GM19023 (cell line): ENCODE measurements at regions not wholly inside any gene's neighbourhood (a gene's known extent, or its start where the extent isn't known, plus 50 kb on each side); places are given as distances from the start of the nearest gene placed in this dataset.
"Not testable (repeated sequence)": the region's sequence is repeated elsewhere in the genome, so short reads cannot be mapped to it uniquely, and the experiment has no call there.

Experiments used
- ATAC-seq: cut with Tn5 transposase; IDR thresholded peaks from one replicate; pipeline ENCODE4 v1.9.1; 2021; ENCODE audit warnings: mild to moderate bottlenecking, moderate library complexity; ENCODE audit not compliant: unreplicated experiment

DNA sequence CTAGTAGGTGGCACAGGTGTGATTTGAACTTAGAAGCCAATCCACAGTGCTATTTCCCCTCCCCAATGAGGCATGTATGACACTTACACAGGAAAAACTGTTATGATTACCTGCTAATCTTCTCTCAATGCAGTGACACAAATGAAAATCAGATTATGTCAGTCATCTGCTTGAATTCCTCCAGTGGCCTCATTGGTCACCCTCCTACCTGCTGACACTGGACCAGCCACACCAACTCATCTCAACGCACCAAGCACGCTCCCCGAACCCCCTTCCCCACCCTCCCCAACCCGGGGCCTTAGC is 82.2 kb upstream of the SEC11C start:
- ATAC-seq = no peak

- no peak for ATAC-seq
These were observed 81.7 kb upstream of the SEC11C start for GRCh38 chr18:59057969-59058368.

- no peak for ATAC-seq
These were observed 80.5 kb upstream of the SEC11C start for GRCh38 chr18:59059140-59059539.

DNA sequence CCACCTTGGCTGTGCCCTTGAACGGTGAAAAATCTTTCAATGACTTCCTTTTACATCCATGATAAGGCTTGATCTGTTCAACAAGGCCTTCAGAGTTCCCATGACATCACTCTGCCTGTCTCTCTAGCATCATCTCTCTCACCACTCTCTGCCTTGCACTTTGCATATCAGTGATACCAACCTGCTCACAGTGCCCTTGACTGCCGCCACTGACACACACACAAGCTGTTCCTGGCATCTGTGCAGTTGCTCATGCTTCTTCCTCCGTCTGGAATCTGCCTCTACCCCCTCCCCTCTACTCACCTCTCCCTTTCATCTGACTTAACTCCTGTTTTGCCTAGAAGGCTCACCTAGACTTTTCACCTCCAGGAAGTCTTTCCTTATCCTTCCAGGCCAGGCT is 79.1 kb upstream of the SEC11C start:
- no peak for ATAC-seq

DNA sequence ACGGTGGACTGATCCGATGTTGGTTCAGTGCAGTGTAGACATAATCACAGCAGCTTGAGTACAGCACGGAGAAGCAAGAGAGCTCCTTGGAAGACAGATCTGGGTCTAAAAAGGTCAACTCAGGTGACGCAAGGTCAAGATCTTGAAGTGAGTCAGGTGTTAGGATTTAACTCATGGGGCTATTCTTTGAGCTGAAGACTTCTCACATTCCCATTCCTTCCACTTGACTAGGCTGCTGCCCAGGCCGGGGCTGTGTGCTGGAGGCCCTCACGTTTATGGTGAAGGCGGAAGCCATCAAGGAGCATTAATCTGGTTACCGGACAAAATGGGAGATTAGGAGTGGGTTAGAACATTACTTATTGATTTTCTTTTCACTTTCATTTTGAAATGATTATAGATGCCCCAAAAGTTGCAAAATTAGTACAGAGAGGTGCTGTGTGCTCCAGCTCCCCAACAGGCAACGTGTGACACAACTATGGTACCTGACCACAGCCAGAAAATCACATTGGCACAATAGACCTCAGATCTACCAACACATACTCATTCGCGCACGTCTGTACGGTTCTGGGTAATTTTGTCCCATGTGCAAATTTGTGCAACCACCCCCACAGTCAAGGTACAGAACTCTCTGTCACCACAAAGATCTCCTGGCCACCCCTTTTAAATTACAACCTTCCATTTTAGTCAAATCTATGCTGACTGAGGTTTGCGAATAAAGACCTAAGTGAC is 77.6 kb upstream of the SEC11C start:
- peak; percentile 36 for ATAC-seq

DNA sequence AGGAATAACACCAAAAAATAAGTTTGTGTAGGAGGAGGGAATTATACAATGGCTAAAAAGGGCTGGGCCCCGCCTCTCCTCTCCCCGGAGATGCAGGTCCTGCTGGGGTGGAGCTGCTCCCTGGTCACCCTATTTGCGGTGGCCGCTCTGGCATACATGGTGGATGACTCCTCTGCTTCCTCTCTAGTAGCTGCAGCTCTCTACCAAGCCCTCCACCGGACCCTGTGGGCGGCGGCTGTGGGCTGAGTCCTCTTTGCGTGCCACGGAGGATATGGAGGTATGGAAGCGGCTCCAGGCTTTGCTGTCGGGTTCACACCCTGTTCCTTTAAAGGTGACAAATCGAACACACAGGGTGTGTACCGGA is 77.1 kb upstream of the SEC11C start:
- peak; percentile 52 for ATAC-seq

DNA sequence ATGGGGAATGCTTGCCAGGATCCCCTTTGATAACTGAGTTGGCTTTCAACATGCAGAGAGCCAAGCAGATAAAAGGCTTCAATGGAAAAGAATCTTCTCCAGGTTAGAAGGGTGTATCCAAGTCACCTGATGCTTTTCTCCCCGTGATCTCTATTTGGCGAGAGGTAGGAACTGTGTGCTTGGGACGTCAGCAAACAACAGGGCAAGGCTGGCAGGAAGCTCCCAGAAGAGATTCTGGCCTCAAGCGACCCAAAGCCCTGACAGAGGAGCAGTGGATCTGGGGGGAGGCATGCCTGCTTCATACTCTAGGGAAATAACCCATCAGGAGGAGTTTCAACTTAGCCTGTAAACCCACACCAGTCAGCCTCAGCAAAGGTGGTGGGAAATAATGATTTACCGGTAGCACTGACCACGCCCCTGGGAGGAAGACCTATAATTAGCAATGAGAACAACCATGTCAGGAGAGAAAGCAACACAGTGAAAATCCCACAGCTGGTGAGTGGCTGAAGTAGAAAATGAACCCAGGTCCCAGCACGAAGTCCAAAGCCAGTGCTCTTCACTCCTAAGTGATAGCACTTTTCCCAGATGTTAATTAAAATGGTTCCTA is 76.3 kb upstream of the SEC11C start:
- no peak for ATAC-seq

- no peak for ATAC-seq
These were observed 75.8 kb upstream of the SEC11C start for GRCh38 chr18:59063912-59064311.

GRCh38 chr18:59065684-59066083 is 74.0 kb upstream of the SEC11C start:
- no peak for ATAC-seq

- no peak for ATAC-seq
These were observed 71.8 kb upstream of the SEC11C start for GRCh38 chr18:59067873-59068272.

GRCh38 chr18:59068276-59069071 is 71.2 kb upstream of the SEC11C start:
- no peak for ATAC-seq

GRCh38 chr18:59070181-59070912 is 69.3 kb upstream of the SEC11C start:
- ATAC-seq = peak; percentile 83

GRCh38 chr18:59072727-59073421 is 66.8 kb upstream of the SEC11C start:
- ATAC-seq = peak; percentile 46

DNA sequence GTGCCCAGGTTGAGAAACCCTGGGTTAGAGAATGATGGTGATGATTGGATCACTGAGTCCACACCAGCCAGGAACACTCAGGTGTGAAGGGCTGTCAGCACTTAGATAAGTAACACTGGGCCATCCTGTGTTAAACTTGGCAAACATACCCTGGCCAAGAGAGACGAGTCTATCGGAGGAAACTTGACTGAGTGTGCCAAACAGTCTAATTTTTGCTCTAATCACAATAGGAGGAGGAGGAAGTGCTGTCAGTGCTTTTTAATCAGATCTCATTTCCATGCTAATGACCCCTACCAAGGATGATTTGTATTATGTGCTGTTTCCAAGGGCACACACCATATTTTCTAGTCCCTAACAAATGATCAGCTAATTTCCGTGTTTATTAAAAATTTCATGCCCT is 63.8 kb upstream of the SEC11C start:
- ATAC-seq = no peak

- ATAC-seq = no peak
These were observed 60.4 kb upstream of the SEC11C start for GRCh38 chr18:59079264-59079663.

DNA sequence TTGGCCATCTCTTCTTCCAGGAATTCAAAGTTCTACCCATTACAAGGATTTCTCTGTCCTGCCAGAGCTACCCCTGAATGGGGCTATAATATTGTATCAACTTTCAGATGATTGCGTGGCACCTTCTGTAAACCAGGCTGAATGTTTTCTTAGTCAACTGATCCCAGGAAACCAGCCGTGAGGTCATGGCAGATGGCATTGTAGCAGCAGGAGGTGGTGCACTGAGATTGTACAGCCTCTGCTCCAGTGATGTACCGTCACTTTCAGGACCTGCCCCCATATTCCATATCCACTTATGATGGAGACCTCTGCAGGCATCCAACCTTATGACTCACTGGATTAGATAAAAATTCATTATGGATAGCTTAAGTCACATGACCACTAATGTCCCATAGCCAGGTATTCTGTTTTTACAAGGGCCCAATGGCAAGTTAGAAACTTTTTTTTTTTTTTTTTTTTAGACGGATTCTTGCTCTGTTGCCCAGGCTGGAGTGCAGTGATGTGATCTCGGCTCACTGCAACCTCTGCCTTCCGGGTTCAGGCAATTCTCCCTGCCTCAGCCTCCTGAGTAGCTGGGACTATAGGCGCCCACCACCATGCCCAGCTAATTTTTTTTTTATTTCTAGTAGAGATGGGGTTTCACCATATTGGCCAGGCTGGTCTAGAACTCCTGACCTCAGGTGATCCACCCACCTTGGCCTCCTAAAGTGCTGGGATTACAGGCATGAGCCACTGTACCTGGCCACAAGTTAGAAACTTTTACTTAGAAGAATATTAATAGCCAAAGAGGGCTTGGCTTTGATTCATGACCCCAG is 59.8 kb upstream of the SEC11C start:
- ATAC-seq = not testable (repeated sequence)

DNA sequence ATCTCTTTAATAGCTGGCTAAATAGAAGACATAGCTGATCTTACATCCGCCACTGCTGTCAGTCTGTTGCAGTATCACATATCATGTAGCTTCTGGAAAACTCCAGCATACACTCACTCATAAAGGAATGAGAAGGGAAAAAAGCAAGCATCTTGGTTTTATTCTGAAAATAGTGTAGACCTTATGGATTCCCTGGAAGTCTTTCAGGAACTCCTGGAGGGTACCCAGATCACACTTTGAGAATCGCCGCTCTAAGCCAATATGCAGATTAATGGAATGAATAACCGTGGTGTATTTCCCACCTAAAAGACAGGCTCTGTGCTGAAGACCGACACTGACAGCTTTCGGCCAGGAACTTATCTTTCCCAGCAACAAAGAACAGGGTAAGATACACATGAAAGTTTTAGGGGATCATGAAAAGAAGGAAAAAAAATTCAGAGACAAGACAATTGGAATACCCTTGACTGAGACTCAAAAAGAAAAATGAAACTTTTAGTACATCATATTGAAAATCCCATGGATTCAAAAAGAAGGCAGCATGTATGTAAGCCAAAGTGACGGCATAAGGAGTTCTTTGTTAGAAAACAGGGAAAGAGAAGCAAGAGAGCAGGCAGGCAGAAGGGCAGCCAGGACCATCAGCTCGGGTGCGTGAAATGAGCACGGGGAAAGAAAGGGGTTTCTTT is 56.4 kb upstream of the SEC11C start:
- no peak for ATAC-seq

DNA sequence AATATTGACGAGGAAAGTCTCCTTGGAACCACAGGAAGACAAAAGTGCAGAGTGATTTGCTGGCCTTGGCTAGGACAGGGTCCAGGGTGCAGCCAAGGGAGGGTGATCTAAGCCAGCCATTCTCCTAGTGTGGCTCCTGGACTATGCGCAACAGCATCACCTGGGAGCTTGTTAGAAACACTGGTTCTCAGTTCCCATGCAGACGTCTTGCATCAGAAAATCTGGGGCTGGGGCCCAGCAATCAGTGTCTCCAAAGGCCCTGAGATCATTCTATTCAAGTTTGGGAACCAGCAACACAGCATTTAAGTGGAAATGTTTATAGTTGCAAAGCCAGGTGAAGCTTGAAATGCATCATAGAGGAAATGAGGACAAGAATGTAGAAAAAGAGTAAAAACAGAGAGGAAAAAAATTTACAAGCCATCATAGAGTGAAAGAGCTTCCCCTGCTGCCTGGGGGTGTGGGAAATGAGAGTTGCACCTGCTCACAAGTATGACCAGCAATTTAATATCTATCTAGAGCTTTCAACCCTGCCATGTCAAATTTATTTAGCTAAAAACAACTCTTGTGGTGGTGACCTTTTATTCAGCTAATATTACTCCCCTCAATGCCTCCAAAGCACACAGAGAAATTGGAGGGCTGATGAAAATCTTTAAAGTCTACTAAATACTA is 54.4 kb upstream of the SEC11C start:
- ATAC-seq = no peak

DNA sequence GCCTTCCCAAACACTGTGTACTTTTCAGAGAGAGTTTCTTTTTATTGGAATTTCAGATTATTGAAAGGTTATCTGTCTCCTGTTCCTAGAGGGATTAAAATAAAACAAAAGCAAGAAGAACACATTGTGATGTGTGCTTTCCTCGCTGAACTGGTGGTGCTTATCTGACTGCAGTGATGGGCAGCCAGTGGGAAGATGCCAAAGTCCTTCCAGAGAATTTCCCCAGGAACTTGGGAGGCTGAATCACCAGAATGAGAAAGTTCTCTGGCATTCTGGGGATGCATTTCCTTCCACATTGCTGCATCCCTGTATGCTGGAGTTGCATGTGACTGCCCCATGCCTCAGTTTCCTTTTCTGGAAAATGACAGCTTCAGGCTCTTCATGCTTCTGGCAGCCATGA is 53.9 kb upstream of the SEC11C start:
- ATAC-seq = no peak
